ENCODE measurements at regions not wholly inside any gene's neighbourhood (a gene's known extent, or its start where the extent isn't known, plus 50 kb on each side); places are given as distances from the start of the nearest gene placed in this dataset.
A peak's percentile ranks its signal among the peaks of the same experiment; 100 is the strongest.

DNA sequence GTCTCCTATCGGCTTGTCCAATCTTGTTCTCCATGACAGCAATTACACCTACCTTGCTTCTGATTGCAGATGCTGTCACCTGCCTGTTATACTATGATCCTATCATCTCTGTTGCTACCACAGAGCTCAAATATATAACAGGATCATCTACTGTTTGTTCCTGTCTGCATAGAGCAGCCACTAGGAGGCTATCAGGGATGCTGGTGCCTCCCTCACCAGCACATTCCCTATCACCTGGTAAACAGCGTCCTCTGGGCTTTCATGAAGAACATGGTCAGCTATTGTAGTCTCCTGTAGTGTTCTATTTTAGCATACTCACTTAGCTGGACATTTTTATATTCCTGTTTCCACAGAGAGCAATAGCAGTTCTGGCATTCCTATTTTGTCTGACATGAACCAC is 87.8 kb upstream of the FAT3 start:
- peak; percentile 7; the same call in 1 of the 2 replicates for TF ChIP-seq SMC3 (IDR thresholded peaks at IDR 0.05; ENCODE audit: low read depth, low read length)
- TF ChIP-seq, protein P1, sequence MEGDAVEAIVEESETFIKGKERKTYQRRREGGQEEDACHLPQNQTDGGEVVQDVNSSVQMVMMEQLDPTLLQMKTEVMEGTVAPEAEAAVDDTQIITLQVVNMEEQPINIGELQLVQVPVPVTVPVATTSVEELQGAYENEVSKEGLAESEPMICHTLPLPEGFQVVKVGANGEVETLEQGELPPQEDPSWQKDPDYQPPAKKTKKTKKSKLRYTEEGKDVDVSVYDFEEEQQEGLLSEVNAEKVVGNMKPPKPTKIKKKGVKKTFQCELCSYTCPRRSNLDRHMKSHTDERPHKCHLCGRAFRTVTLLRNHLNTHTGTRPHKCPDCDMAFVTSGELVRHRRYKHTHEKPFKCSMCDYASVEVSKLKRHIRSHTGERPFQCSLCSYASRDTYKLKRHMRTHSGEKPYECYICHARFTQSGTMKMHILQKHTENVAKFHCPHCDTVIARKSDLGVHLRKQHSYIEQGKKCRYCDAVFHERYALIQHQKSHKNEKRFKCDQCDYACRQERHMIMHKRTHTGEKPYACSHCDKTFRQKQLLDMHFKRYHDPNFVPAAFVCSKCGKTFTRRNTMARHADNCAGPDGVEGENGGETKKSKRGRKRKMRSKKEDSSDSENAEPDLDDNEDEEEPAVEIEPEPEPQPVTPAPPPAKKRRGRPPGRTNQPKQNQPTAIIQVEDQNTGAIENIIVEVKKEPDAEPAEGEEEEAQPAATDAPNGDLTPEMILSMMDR (IDR thresholded peaks at IDR 0.05): peak; percentile 30
- no peak for TF ChIP-seq RCOR1 (IDR thresholded peaks at IDR 0.05; ENCODE audit: low read length)
- TF ChIP-seq RFX5 (IDR thresholded peaks at IDR 0.05; ENCODE audit: low read length): no peak
- no peak for TF ChIP-seq EZH2phosphoT487 (IDR thresholded peaks at IDR 0.05; ENCODE audit: borderline replicate concordance, low read depth)
- TF ChIP-seq MXI1 (IDR thresholded peaks at IDR 0.05; ENCODE audit: low read depth, low read length): no peak
- TF ChIP-seq GATA2 (CRISPR knock-in tag; IDR thresholded peaks at IDR 0.05): no peak

Measured in SK-N-SH (cell line).